HFF-Myc (cell line): ENCODE measurements at regions not wholly inside any gene's neighbourhood (a gene's known extent, or its start where the extent isn't known, plus 50 kb on each side); places are given as distances from the start of the nearest gene placed in this dataset.
"Not testable (repeated sequence)": the region's sequence is repeated elsewhere in the genome, so short reads cannot be mapped to it uniquely, and the experiment has no call there.

ENCODE experiments used
- DNase-seq: peaks from one replicate; pipeline ENCODE4 v3.0.0-alpha.2; 2011; ENCODE audit warnings: low read depth; ENCODE audit errors: extremely low read depth
- H3K4me3 ChIP-seq: replicated peaks from 2 replicates; pipeline ENCODE4 v1.5.1; 2011; ENCODE audit warnings: low read depth, mild to moderate bottlenecking, control low read depth, low read length
- CTCF ChIP-seq: IDR thresholded peaks from 2 replicates; pipeline ENCODE4 v1.5.1; 2012; ENCODE audit warnings: mild to moderate bottlenecking, low read depth, low read length, control low read depth; ENCODE audit errors: missing control alignments

- DNase-seq, result no peak
- no peak for TF ChIP-seq CTCF
- no peak overlapping the region for H3K4me3 ChIP-seq
Observed at GRCh38 chr2:192628017-192628416, 433.3 kb upstream of the TMEFF2 start.

DNA sequence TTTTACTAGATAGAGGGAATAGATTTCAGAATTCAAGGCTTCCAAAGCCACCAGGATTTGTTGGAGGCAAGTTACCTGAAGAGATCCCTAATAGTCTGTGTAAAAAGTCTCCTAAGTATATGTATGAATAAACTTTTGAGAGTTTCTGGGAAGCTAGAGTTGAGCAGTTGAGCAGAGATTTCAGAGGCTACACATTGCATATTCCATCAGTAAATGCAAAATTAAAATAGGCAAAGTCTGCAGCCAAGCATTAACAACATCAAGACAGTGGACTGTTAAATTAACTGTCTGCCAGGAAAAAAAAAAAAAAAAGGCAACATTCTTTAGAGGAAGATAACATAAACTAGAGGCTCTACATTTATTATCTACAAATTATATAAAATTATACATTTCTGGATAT lies 420.4 kb upstream of the TMEFF2 start:
- TF ChIP-seq CTCF, result no peak
- DNase-seq, result no peak
- no peak overlapping the region for H3K4me3 ChIP-seq

- DNase-seq, result no peak
- no peak overlapping the region for H3K4me3 ChIP-seq
- no peak for TF ChIP-seq CTCF
Observed at GRCh38 chr2:192604295-192604694, 409.6 kb upstream of the TMEFF2 start.

DNA sequence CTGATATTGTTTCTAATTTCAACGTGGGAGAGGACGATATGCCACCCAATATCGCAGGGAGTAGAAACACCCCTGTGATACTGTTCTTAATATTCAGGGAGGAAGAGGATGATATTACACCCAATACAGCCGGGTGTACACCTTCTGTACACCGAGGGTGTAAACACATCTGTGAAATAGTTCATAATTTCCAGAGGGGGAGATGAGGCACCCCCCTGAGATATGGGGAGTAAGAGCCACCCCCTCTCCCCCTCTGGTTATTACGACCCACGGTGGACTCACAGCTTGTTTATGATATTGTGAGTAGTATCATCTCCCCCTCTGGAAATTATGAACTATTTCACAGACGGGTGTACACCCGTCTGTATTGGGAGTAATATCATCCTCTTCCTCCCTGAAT lies 403.9 kb upstream of the TMEFF2 start:
- H3K4me3 ChIP-seq, DNase-seq: not testable (repeated sequence)

- no peak for DNase-seq
- TF ChIP-seq CTCF, result no peak
- no peak overlapping the region for H3K4me3 ChIP-seq
Observed at GRCh38 chr2:192593561-192593960, 398.8 kb upstream of the TMEFF2 start.

GRCh38 chr2:192591617-192592016 lies 396.9 kb upstream of the TMEFF2 start:
- TF ChIP-seq CTCF, result no peak
- no peak for DNase-seq

DNA sequence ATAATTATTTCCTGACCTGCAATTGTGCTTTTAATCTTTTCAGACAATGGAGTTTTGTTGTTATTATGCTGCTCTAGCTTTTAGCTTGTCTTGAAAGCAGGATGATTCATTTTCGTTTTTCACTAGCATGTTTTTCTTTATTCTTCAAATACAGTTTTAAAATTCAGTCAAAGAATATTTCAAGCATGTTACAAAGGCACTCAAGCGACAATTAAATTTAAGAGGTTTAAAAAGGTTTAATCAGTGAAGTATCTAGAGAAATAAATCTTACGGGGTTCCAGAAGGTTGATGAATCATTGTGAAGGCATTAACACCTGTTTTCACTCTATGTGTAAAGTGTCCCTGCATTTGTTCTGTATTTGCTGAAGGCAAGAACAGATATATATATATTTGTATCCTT lies 390.7 kb upstream of the TMEFF2 start:
- DNase-seq, result no peak

More at GRCh38 chr2:192591617-192592016, 396.9 kb upstream of the TMEFF2 start:
- no peak overlapping the region for H3K4me3 ChIP-seq

More for the DNA sequence above, 390.7 kb upstream of the TMEFF2 start:
- no peak for TF ChIP-seq CTCF
- H3K4me3 ChIP-seq, result no peak overlapping the region
